OCI-LY3 (cell line): ENCODE measurements at regions not wholly inside any gene's neighbourhood (a gene's known extent, or its start where the extent isn't known, plus 50 kb on each side); places are given as distances from the start of the nearest gene placed in this dataset.

Experiments
- CTCF ChIP-seq: fragments of 200-600, 300-600 bp; sonication (generic); IDR thresholded peaks from 2 replicates; pipeline ENCODE4 v1.5.1; 2014; ENCODE audit warnings: antibody characterized with exemption, low read length, low read depth
- EZH2phosphoT487 ChIP-seq: fragments of 200-600 bp; shearing (Covaris generic); IDR thresholded peaks from 2 replicates; pipeline ENCODE4 v1.6.1; 2018; ENCODE audit warnings: antibody characterized with exemption, mixed run types, low read depth

DNA sequence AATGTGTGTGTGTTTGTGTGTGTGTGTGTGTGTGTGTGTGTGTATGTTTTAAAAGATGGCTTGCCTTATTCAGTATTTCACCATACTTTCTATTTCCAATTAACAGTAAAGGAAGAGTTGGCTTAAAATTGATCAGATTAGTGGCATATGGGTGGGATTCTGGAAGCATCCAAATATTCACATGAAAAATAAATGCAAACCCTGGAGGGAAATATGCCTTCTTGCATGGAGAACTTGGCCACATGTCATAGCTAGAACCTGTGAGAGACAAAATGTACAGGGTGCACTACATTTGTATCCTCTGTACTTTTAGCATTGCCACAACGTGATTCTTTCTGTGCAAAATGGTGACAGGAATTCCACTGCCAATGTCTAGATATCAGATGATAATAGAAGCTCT lies 589.6 kb downstream of the ZNF674 start:
- no peak for TF ChIP-seq CTCF
- TF ChIP-seq EZH2phosphoT487 = no peak
